Cerebellar cortex (tissue), 1 donor: ENCODE measurements at regions not wholly inside any gene's neighbourhood (a gene's known extent, or its start where the extent isn't known, plus 50 kb on each side); places are given as distances from the start of the nearest gene placed in this dataset.

Experiments used
- DNase-seq: peaks from one replicate; pipeline ENCODE4 v3.0.0-alpha.2; 2015; ENCODE audit warnings: low spot score

DNA sequence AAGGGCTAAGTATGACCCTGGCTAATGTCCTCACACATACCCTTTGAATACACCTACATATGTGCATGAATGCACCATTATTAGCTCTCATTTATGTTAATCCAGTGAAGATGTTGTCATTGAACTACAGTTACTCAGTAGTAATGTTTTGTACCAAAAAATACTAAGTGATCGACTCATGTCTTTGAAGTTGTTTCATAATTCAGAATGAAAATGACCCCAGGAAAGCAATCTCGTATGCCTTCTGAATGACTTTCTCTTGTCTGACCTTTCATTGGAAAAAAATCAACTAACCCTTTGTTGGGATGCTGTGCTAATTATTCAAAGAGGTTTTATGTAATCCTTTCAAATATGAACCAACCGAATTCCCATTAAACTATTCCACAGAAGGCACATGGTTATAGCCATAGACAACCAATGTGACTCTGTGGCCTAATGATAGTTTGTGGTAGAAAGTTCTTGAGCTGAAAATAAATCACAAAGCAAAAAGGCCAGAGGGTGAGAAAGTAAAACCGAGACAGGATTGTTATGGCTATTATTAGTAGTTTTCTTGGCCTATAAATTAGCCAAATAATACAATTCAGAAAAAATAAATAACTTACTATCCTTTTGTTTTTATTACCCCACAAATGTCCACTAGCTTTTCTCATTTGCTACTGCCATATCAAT, 86.8 kb upstream of the STARD13 start:
- DNase-seq = no peak

DNA sequence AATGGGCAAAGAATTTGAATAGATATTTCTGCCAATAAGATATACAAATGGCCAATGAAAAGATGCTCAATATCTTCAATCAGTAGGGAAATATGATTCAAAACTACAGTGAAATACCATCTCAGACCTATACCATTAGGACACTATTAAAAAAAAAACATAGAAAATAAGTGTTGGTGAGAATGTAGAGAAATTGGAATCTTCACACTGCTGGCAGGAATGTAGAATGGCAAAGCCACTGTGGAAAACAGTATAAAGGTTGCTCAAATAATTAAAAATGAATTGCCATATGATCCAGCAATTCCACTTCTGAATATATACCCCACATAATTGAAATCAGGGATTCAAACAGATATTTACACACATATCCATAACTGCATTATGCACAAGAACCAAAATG, 88.1 kb upstream of the STARD13 start:
- no peak for DNase-seq

- DNase-seq = no peak
Measured at GRCh38 chr13:33375421-33375820, 89.9 kb upstream of the STARD13 start.

DNA sequence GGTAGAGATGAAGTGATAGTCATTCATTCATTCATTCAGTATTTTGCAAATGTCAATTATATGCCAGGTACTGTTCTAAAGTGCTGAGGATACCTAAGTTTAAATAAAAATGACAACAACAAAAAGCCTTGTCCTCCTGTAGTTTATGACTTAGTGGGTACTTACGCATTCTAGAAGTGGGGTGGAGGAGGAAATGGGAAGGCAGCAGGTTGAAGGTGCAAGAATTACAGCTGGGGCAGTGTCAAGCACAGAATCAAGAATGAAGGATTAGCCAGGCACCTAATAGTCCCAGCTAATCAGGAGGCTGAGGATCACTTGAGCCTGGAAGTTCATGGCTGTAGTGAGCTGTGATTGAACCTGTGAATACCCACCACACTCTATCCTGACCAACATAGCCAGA, 90.7 kb upstream of the STARD13 start:
- DNase-seq = no peak

GRCh38 chr13:33377411-33377810, 91.9 kb upstream of the STARD13 start:
- no peak for DNase-seq

- no peak for DNase-seq
Measured at GRCh38 chr13:33377825-33378224, 92.3 kb upstream of the STARD13 start.

DNA sequence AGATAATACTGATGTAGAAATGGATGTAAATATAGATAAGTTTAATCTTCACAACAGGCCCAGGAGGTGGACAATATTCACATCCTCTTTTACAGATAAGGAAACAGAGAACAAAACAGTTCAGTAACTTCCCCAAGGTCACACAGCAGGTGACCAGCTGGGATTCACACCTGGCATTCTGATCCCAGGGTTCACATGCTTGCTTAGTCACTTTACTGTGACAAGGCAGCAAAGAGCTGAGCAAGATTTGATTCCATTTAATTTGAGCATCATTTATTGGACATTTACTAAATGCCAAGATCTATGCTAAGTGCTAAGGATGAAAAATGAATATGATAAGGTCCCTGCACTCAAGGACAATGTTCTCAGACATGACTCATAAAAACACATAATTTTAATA, 94.1 kb upstream of the STARD13 start:
- DNase-seq = no peak

DNA sequence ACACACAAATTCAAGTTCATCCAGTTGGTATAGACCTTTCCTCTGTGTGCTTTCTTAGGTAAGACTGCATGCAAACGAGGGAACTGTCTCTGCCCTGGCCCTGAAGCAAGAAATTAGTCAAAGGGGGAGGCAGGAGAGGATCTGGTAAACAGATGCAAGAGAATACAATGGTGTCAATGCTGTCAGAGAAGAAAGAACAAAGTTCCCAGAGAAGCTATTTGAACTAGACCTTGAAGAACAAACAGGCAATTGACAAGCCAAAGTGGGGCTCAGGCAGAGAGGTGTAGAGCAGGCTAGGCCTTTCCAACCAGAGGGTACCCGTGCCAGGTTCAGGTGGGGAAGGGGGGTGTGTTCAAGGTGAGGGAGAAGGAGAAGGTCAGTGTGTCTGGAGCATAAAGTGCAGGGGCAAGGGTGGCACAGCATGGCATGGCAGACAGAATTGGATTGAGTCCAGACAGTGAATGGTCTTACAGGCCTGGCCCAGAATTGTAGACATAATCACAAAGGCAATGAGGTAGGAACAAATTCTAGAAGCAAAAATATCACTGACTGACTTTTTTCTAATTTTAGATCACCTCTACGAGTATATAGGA, 95.0 kb upstream of the STARD13 start:
- DNase-seq = no peak

- DNase-seq = no peak
Measured at GRCh38 chr13:33381180-33381579, 95.6 kb upstream of the STARD13 start.

GRCh38 chr13:33381906-33382305, 96.4 kb upstream of the STARD13 start:
- DNase-seq = no peak

DNA sequence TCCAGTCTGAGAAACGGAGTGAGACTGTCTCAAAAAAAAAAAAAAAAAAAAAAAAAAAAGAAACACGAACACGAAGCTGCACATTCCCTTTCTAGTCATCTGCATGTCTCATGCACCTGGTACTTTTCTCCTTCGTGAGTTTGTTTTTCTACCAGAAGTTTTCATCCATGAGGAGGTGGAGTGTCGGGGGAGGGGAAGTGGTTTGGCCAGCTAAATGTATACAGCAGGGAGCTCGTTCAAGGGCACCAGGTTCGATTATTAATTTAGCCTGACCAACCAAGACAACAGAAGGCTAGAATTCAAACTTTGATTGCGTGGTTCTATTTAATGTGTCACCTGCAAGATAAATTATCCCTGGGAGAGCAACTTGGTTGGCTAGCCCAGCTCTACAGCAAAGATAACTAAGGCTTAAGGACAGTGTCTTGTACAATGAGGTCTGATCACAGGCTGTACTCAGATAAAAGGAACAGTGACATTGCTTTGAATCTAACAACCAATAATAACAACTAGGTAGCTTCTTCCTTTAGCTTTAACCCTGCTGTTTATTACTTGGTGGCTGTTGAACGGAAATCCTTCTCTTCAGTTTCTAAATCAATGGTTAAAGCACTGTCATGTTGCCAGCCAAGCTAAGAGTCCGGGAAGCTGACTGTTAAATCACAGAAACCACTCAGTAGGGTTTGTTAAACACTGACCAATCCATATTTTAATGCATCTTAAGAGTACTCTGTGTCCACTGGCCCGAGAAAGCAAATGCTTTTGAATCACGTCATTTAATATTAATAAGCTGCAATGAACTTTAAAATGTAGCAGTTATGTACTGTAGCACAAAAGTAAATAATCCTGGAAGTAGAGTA, 98.4 kb upstream of the STARD13 start:
- no peak for DNase-seq

GRCh38 chr13:33388286-33388998, 102.9 kb upstream of the STARD13 start:
- no peak for DNase-seq

GRCh38 chr13:33392794-33393405, 107.3 kb upstream of the STARD13 start:
- no peak for DNase-seq

DNA sequence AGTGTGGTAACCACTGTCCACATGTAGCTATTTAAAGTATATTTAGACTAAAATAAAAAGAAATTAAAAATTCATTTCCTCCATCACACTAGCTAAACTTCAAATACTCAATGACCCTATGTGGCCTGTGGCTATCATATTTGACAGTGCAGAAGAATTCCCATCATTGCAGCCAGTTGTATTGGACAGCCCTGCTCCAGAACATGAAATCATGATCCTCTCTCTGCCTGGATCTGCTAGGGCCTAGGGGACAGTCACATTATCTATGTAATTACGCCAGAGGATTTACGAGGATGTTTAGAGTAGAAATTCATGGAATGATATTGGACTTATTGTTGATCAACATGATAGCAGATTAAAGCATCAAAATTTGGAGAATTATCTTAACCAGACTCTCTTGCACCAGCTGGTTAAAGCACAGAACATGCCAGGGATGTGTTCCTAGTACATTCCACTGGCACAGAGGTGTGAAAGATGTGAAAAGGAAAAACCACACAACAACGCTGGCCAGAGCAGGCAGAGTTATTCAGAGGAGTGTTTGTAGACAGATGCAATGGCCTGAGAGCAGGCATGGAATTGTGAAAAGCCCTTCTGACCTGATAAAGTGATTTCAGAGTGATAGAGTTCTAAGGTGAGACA, 108.9 kb upstream of the STARD13 start:
- no peak for DNase-seq

DNA sequence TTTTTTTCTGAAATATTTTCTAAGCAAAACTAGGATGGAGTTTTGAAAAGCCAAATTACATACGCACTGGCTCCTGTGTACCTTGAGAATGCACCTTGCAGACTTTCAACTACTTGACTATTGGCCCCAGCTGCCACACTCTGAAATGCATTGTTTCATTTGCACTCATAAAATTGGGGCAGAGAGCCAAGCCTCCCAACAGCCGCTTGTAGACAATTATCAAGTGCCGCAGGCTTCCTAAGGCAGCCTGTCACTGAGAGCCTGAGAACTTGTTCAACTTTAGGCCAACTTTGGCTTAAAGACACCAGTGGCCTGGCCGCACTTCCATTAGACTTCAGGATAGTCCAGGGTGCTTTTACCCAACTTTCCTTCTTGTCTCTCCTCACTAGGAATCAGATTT, 115.7 kb upstream of the STARD13 start:
- no peak for DNase-seq

GRCh38 chr13:33402975-33403374, 117.4 kb upstream of the STARD13 start:
- no peak for DNase-seq

GRCh38 chr13:33403807-33404362, 118.3 kb upstream of the STARD13 start:
- DNase-seq = no peak

- DNase-seq = no peak
Measured at GRCh38 chr13:33405371-33405770, 119.8 kb upstream of the STARD13 start.

DNA sequence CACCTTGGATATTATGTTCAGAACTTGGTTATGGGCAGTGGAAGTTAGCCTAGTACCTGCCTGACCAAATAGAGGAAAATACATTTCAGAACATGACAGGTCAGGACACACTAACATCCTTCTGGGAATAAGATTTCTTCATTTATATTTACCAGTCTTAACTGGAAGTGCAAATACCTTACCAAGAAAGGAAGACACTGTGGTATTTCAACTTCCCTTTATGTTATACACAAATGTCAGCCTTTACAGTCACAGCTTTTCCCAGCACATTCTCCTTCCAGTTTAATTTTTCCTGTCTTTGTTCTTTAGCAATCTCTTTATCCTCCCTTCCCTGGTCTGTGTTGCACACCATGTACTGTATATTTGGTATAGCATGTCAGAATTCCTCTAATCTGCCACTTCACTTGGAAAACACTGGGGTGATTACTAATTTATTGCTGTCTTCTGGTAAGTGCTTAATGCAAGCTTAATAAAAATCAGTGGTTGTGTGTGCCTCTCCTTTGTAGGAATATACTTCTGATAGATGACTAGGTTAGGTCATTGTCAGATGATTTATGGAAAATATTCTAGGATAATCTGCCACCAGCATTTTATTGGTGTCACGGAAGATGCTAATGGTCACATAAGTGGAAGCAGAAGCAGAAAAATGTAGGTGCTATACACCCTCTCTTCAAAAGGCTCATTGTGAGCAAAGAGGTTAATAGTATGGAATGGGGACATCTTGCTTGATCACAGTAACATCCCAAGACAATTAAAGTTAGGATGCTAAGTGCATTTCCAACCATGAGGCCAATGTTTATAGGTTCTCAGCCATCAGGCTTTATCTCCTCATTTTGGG, 124.3 kb upstream of the STARD13 start:
- no peak for DNase-seq

GRCh38 chr13:33410619-33411018, 125.1 kb upstream of the STARD13 start:
- no peak for DNase-seq
